ENCODE measurements at regions not wholly inside any gene's neighbourhood (a gene's known extent, or its start where the extent isn't known, plus 50 kb on each side); places are given as distances from the start of the nearest gene placed in this dataset.

DNA sequence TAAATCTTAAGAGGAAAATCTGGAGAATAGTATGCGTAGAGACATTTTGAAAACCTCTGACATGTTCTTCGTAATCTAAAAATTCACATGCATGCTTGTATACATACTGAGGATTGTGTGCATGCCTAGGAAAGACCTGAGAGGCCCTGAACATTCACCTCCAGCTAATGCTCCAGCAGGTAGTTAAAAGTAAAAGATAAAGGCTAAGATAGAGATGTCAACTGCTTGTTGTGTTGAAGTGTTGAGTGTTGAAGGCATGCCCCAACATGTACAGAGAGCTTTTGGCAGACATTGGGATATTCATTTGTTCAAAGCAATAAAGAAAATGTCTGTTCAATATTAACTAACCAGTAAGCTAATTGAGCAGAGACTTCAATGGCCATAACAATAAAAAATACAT lies 118.6 kb upstream of the SYT1 start:
- TF ChIP-seq CTCF (IDR thresholded peaks at IDR 0.05) (no peak), RAD21 (IDR thresholded peaks at IDR 0.05; ENCODE audit: low read length) (no peak), POLR2AphosphoS5 (IDR thresholded peaks at IDR 0.05; ENCODE audit: low read depth, low read length) (no peak)
- TF ChIP-seq, protein P1, sequence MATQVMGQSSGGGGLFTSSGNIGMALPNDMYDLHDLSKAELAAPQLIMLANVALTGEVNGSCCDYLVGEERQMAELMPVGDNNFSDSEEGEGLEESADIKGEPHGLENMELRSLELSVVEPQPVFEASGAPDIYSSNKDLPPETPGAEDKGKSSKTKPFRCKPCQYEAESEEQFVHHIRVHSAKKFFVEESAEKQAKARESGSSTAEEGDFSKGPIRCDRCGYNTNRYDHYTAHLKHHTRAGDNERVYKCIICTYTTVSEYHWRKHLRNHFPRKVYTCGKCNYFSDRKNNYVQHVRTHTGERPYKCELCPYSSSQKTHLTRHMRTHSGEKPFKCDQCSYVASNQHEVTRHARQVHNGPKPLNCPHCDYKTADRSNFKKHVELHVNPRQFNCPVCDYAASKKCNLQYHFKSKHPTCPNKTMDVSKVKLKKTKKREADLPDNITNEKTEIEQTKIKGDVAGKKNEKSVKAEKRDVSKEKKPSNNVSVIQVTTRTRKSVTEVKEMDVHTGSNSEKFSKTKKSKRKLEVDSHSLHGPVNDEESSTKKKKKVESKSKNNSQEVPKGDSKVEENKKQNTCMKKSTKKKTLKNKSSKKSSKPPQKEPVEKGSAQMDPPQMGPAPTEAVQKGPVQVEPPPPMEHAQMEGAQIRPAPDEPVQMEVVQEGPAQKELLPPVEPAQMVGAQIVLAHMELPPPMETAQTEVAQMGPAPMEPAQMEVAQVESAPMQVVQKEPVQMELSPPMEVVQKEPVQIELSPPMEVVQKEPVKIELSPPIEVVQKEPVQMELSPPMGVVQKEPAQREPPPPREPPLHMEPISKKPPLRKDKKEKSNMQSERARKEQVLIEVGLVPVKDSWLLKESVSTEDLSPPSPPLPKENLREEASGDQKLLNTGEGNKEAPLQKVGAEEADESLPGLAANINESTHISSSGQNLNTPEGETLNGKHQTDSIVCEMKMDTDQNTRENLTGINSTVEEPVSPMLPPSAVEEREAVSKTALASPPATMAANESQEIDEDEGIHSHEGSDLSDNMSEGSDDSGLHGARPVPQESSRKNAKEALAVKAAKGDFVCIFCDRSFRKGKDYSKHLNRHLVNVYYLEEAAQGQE (IDR thresholded peaks at IDR 0.05; ENCODE audit: low read depth, low read length): no peak
